Right lobe of liver (tissue), 4 donors: ENCODE measurements at regions not wholly inside any gene's neighbourhood (a gene's known extent, or its start where the extent isn't known, plus 50 kb on each side); places are given as distances from the start of the nearest gene placed in this dataset.

ENCODE experiments used
- CTCF ChIP-seq, 4 donors: fragments of 200-600 bp in 3 of 4; fragments of 450-650 bp in 1 of 4; IDR thresholded peaks; one replicate each; pipeline versions ENCODE4 v1.5.1 to v1.8.0; 2016 to 2022; ENCODE audit warnings: antibody characterized with exemption in 4 of 4, mild to moderate bottlenecking in 2 of 4
- POLR2A ChIP-seq: fragments of 450-650 bp; IDR thresholded peaks from one replicate; pipeline ENCODE4 v1.6.1; 2017; ENCODE audit warnings: antibody characterized with exemption, mild to moderate bottlenecking
- donor health status: DM: no; HTN: no; CAD: no.
- donor health status: DM: no; HTN: no; CAD: no.
- donor health status: DM: no; HTN: yes; CAD: no.

DNA sequence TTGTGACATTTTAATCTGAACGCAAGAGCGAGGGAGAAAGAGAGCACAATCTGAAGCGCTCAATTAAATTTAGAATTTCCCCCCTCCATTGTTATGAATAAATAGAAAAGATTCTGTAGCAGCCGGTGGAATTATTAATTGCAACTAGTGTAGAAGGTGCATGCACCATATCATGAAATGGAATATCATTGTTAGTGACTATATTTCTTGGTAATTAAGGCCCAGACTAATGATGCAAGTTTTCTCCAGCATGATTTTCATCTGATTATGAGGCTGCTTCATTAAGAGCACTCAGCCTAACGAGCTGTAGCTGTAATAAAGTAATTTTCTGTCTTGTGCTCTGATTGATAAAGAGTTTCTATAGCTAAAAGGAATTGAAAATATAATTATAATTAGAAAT, 432.2 kb upstream of the SPRED2 start:
- TF ChIP-seq POLR2A (no peak), CTCF (IDR thresholded peaks at IDR 0.05) (no peak)
